Renal cortical epithelial cell (primary cell): ENCODE measurements at regions not wholly inside any gene's neighbourhood (a gene's known extent, or its start where the extent isn't known, plus 50 kb on each side); places are given as distances from the start of the nearest gene placed in this dataset.

Source experiments
- DNase-seq: peaks from one replicate; pipeline ENCODE4 v3.0.0-alpha.2; 2011; ENCODE audit warnings: low read depth

GRCh38 chr2:65501074-65501473 lies 68.7 kb upstream of the SPRED2 start:
- no peak for DNase-seq

DNA sequence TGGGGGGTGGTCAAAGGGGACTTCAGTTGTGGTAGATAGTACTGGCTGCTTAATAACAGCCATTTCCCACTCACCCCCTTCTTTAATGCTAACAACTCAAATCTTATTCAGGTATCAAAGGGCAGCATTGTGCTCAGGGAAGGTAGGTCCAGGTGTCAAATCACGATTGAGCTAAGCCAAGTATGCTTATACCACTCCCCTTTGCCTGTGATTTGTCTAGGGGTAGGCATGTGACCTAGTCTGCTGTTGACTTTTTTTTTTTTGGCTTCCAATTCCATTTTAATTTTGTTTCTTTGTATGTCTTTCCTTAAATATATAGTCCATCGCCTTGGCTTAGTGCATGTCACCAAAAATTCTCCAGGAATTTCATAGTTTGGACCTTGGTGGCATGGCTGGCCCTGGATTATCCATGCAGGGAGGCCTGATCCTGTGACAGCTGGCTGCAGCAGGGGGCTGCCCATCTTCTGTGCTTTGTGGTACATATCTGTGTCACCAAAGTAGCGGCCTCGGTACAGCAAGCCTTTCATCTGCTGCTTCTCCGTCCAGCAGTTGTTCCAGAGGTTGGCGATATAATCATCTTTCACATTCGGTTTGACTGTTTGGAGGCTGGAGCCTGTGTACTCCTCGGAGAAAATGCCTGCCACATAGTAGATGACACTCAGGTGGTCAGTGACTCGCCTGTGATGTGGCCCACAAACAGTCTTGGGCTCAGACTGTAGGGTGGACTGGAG lies 68.1 kb upstream of the SPRED2 start:
- DNase-seq = no peak

DNA sequence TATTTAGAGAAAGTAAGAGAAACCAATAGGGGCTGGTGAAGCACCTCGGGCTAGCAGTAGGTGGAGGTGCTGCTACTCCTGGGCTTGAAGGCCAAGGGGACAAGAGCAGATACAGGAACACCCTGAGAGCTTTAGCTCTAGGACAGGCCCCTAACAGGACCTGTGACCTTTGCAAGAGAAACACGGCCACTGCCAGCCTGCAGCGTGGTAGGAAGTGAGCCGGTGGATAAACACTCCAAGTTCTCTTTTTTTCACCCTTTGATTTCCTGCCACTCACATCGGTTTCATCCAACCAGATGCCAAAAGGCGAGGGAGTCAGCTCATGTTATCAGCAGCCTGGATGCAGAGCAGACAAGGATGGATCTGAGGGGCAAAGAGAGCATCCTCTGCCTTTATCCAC lies 66.8 kb upstream of the SPRED2 start:
- no peak for DNase-seq

DNA sequence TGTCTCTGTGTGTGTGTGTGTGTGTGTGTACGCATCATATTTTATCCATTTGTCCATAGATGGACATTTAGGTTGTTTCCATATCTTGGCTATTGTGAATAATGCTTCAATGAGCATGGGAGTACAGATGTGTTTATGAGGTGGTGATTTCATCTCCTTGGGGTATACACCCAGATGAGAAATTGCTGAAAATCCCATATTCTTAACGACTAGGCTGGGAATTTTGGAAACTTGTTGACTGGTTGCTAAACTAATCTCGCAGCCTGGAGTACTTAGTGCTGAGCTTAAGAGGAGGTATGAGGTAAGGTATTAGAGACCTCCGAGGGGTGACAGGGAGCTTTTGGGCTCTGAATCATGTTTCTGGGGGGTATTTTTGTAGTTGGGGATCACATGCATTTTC lies 66.0 kb upstream of the SPRED2 start:
- no peak for DNase-seq

- DNase-seq = no peak
These were observed 63.0 kb upstream of the SPRED2 start for GRCh38 chr2:65495251-65495877.

- DNase-seq = no peak
These were observed 61.7 kb upstream of the SPRED2 start for GRCh38 chr2:65494078-65494477.

DNA sequence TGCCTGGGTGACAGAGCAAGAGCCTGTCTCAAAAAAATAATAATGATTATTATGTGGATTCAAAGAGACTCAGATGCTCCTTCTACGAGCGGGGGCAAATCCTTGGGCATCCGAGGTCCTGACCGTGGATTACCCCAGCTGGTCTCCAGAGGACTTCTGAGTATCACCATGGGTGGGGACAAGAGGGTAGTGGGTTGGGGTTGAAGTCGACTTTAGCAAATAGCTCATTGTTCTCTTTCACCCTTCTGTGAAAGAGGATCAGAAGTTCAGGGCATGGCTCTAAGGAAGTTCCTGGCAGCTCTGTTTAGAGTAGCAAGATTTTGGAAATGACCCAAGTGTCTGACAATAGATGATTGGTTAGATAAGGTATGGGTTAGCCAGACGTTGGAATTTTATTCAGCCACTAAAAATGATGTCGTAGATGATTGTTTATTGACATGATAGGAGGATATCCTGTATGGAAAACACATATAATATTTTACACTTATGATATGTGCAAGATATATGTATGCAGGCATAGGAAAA lies 59.0 kb upstream of the SPRED2 start:
- DNase-seq = peak; percentile 32

GRCh38 chr2:65490222-65490621 lies 57.8 kb upstream of the SPRED2 start:
- no peak for DNase-seq

- no peak for DNase-seq
These were observed 56.9 kb upstream of the SPRED2 start for GRCh38 chr2:65489269-65489668.

- DNase-seq = no peak
These were observed 56.1 kb upstream of the SPRED2 start for GRCh38 chr2:65488527-65488926.

DNA sequence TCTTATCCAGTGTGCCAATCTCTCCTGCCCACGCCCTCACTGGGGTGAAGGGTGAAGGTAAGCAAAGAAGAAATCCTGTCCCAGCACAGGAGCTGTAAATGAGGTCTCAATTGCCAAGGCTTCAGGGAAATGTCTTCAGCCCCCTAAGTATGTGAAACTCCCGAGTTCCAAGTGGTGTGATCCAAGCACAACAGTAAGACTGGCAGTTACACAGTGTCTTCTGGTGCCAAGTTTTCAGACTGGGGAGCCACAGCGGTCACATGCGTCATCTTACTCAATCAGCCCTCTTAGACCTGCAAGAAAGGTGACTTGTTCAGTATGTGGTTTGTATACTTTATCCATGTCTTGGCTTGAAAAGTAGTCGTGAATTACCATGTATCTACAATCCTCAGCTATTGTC lies 55.0 kb upstream of the SPRED2 start:
- DNase-seq = no peak

GRCh38 chr2:65486802-65487201 lies 54.4 kb upstream of the SPRED2 start:
- no peak for DNase-seq

GRCh38 chr2:65486282-65486681 lies 53.9 kb upstream of the SPRED2 start:
- no peak for DNase-seq

DNA sequence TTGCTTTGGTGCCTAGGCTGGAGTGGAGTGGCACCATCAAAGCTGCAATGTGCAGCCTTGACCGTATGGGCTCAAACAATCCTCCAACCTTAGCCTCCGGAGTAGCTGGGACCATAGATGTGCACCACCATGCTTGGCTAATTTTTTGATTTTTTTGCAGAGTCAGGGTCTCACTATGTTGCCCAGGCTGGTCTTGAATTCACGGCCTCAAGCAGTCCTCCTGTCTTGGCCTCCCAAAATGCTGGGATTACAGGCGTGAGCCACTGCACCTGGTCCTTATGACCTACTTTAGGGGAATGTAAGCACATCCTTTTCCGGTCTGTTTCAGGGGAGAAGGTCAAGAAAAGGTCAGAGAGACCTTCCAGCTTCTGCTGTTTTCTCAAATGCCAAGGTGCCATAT lies 53.4 kb upstream of the SPRED2 start:
- no peak for DNase-seq

GRCh38 chr2:65483763-65484162 lies 51.4 kb upstream of the SPRED2 start:
- DNase-seq = peak; percentile 6

DNA sequence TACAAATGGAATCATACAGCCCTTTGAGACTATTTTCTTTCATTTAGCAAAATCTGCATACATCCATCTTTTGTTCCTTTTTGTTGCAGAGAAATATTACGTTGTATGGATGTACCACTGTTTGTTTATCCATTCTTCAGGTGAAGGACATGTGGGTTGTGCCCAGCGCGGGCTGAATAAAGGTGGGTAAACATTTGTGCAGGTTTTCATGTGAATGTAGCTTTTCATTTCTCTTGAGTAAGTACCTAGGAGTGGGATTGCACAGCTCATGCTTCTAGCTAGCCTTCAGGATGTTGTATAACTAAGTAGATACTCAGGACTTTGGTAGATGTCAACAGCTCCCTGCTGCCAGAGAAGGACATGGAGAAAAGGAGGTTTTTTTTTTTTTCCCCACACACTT lies 50.6 kb upstream of the SPRED2 start:
- no peak for DNase-seq
